ENCODE measurements at regions not wholly inside any gene's neighbourhood (a gene's known extent, or its start where the extent isn't known, plus 50 kb on each side); places are given as distances from the start of the nearest gene placed in this dataset.

DNA sequence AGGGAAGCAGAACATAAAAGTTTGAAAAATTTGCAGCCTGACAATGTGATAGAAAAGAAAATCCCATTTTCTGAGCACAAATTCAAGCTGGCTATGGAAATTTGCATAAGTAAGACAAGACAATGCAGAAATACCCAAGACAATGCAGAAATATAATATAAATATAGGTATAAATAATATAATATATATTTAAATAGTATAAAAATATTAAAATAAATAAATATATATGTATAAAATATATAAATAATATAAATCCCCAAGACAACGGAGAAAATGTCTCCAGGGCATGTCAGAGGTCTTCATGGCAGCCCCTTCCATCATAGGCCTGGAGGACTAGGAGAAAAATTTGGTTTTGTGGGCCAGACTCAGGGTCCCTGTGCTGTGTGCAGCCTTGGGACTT, 125.0 kb upstream of the AADAT start:
- Mint-ChIP-seq H3K4me3 (no peak overlapping the region), H3K27ac (no peak overlapping the region), H3K9me3 (peaks cover 84% of the 10 kb centered on the region), H3K4me1 (no peaks in the 10 kb centered on the region), H3K36me3 (ENCODE audit: low read depth) (peaks cover 45% of the 10 kb centered on the region), H3K27me3 (ENCODE audit: insufficient read depth, low read depth, poor library complexity) (peaks cover 3% of the 10 kb centered on the region)
- no peaks in the 10 kb centered on the region for H4K20me1 ChIP-seq (replicated peaks; ENCODE audit: insufficient read depth)
- H3K9me2 ChIP-seq (ENCODE audit: insufficient read depth), result no peaks in the 10 kb centered on the region
- no peaks in the 10 kb centered on the region for H3K79me2 ChIP-seq (replicated peaks; ENCODE audit: insufficient read depth)
- no peaks in the 10 kb centered on the region for H3K36me3 ChIP-seq (ENCODE audit: insufficient read depth)
- no peak overlapping the region for H3K4me2 ChIP-seq
- H3K4me3 ChIP-seq, result no peak overlapping the region
- no peak for DNase-seq (ENCODE audit: low spot score)
- ATAC-seq, result no peak
- H3K27ac ChIP-seq (ENCODE audit: low read depth), result no peak overlapping the region
- no peaks in the 10 kb centered on the region for H3K27me3 ChIP-seq (ENCODE audit: insufficient read depth)
- H3F3A ChIP-seq (replicated peaks; ENCODE audit: low read depth), result no peaks in the 10 kb centered on the region
- TF ChIP-seq EZH2 (IDR thresholded peaks at IDR 0.05; ENCODE audit: low read depth, unreplicated experiment) (no peak), ETS1 (IDR thresholded peaks at IDR 0.05) (no peak), CREB1 (CRISPR knock-in tag; IDR thresholded peaks at IDR 0.05; ENCODE audit: low read depth) (no peak), NANOG (IDR thresholded peaks at IDR 0.05; ENCODE audit: borderline replicate concordance) (no peak), EZH2phosphoT487 (IDR thresholded peaks at IDR 0.05; ENCODE audit: unreplicated experiment) (no peak), STAT1 (IDR thresholded peaks at IDR 0.05; ENCODE audit: unreplicated experiment) (no peak), ZNF114 (CRISPR knock-in tag; IDR thresholded peaks at IDR 0.05) (no peak), CTCF (conservative IDR thresholded peaks at IDR 0.05; ENCODE audit: low read depth in 2 of 2) (no peak), JUNB (IDR thresholded peaks at IDR 0.05; ENCODE audit: unreplicated experiment) (no peak), POLR2AphosphoS5 (IDR thresholded peaks at IDR 0.05; ENCODE audit: low read depth) (no peak), ZNF331 (CRISPR knock-in tag; IDR thresholded peaks at IDR 0.05; ENCODE audit: low read depth) (no peak), ZNF462 (CRISPR knock-in tag; IDR thresholded peaks at IDR 0.05) (no peak)
- TF ChIP-seq, protein P1, sequence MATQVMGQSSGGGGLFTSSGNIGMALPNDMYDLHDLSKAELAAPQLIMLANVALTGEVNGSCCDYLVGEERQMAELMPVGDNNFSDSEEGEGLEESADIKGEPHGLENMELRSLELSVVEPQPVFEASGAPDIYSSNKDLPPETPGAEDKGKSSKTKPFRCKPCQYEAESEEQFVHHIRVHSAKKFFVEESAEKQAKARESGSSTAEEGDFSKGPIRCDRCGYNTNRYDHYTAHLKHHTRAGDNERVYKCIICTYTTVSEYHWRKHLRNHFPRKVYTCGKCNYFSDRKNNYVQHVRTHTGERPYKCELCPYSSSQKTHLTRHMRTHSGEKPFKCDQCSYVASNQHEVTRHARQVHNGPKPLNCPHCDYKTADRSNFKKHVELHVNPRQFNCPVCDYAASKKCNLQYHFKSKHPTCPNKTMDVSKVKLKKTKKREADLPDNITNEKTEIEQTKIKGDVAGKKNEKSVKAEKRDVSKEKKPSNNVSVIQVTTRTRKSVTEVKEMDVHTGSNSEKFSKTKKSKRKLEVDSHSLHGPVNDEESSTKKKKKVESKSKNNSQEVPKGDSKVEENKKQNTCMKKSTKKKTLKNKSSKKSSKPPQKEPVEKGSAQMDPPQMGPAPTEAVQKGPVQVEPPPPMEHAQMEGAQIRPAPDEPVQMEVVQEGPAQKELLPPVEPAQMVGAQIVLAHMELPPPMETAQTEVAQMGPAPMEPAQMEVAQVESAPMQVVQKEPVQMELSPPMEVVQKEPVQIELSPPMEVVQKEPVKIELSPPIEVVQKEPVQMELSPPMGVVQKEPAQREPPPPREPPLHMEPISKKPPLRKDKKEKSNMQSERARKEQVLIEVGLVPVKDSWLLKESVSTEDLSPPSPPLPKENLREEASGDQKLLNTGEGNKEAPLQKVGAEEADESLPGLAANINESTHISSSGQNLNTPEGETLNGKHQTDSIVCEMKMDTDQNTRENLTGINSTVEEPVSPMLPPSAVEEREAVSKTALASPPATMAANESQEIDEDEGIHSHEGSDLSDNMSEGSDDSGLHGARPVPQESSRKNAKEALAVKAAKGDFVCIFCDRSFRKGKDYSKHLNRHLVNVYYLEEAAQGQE (IDR thresholded peaks at IDR 0.05; ENCODE audit: unreplicated experiment), result no peak
- no peak overlapping the region for H2AFZ ChIP-seq
- no peaks in the 10 kb centered on the region for H3K4me1 ChIP-seq (ENCODE audit: insufficient read depth)

Data from GM23338 (cell line).